Endothelial cell of umbilical vein (primary cell): ENCODE measurements at regions not wholly inside any gene's neighbourhood (a gene's known extent, or its start where the extent isn't known, plus 50 kb on each side); places are given as distances from the start of the nearest gene placed in this dataset.

ENCODE experiments used
- BruUV-seq: library from RNA; stranded (reverse); fragments of 400-500 nt; replicated peaks from 2 replicates; lab custom pipeline; 2021; lab: Mats Ljungman, UMichigan
- CTCF ChIA-PET: fragments of 300-600, 350-600 bp; sonication (Branson Sonifier 250); formaldehyde crosslinking; loops from one replicate; lab custom pipeline; 2021; ENCODE audit warnings: antibody characterized with exemption, inconsistent platforms; lab: Charles Lee
- POLR2A ChIA-PET: fragments of 300-600, 350-600 bp; sonication (Branson Sonifier 250); formaldehyde crosslinking; loops from one replicate; lab custom pipeline; 2021; ENCODE audit warnings: antibody characterized with exemption, inconsistent platforms; lab: Charles Lee
- DNase-seq: peaks from one replicate; pipeline ENCODE4 v3.0.0-alpha.2; 2011; ENCODE audit warnings: low read depth, low spot score
- FAIRE-seq: peaks from 2 replicates; lab custom pipeline; 2011; peaks lifted over from hg19 to GRCh38; lab: Jason Lieb, UNC
- H2AFZ ChIP-seq: 2 replicates; pipeline ENCODE4 v1.6.0; 2012; ENCODE audit warnings: low read depth, low read length, control low read depth, inconsistent platforms
- H3K27ac ChIP-seq: 2 replicates; pipeline ENCODE4 v1.5.1; 2011; ENCODE audit warnings: low read depth, mild to moderate bottlenecking, control low read depth, low read length, moderate library complexity; ENCODE audit not compliant: insufficient read depth
- H3K27me3 ChIP-seq, 2 experiments: 2 replicates each; pipeline versions ENCODE4 v1.6.0 to v1.6.1; 2011; ENCODE audit warnings: low read length in 2 of 2, mixed read lengths in 1 of 2; ENCODE audit not compliant: control insufficient read depth in 2 of 2, insufficient read depth in 2 of 2
- H3K36me3 ChIP-seq, 2 experiments: 2 replicates in 1 of 2; 3 replicates in 1 of 2; pipeline ENCODE4 v1.5.1; 2011; ENCODE audit warnings: low read length in 2 of 2, mild to moderate bottlenecking in 1 of 2, moderate library complexity in 1 of 2; ENCODE audit not compliant: control insufficient read depth in 2 of 2, insufficient read depth in 2 of 2; ENCODE audit errors: extremely low read depth in 1 of 2
- H3K4me1 ChIP-seq: 3 replicates; pipeline ENCODE4 v1.5.1; 2011; ENCODE audit warnings: mild to moderate bottlenecking, low read length; ENCODE audit not compliant: control insufficient read depth, insufficient read depth; ENCODE audit errors: extremely low read depth
- H3K4me2 ChIP-seq: 2 replicates; pipeline ENCODE4 v1.6.1; 2011; ENCODE audit warnings: low read length, control low read depth, mixed read lengths; ENCODE audit not compliant: insufficient read depth
- H3K4me3 ChIP-seq, 3 experiments: fragments of 200-600 bp in 1 of 3; sonication (generic), shearing (Covaris generic) in 1 of 3; replicated peaks in 1 of 3; 2 replicates each; pipeline ENCODE4 v1.5.1; 2011 to 2016; ENCODE audit warnings: control low read depth in 3 of 3, low read length in 3 of 3, mild to moderate bottlenecking in 2 of 3, inconsistent platforms in 1 of 3, low read depth in 1 of 3, moderate library complexity in 1 of 3; ENCODE audit not compliant: insufficient read depth in 1 of 3
- H3K79me2 ChIP-seq: 2 replicates; pipeline ENCODE4 v1.6.0; 2012; ENCODE audit warnings: low read length, inconsistent platforms; ENCODE audit not compliant: control insufficient read depth, insufficient read depth
- H3K9ac ChIP-seq: replicated peaks from 2 replicates; pipeline ENCODE3; 2011; ENCODE audit warnings: low read length, control low read depth; ENCODE audit not compliant: insufficient read depth; ENCODE audit errors: extremely low read depth
- H3K9me1 ChIP-seq: replicated peaks from 3 replicates; pipeline ENCODE4 v1.6.0; 2011; ENCODE audit warnings: mild to moderate bottlenecking, low read length; ENCODE audit not compliant: control insufficient read depth, insufficient read depth; ENCODE audit errors: extremely low read depth
- H3K9me3 ChIP-seq: replicated peaks from 2 replicates; pipeline ENCODE4 v1.5.1; 2012; ENCODE audit warnings: low read length, inconsistent platforms; ENCODE audit not compliant: control insufficient read depth, insufficient read depth
- H4K20me1 ChIP-seq: replicated peaks from 2 replicates; pipeline ENCODE3; 2011; ENCODE audit warnings: mild to moderate bottlenecking, low read length; ENCODE audit not compliant: control insufficient read depth, insufficient read depth; ENCODE audit errors: extremely low read depth
- EZH2 ChIP-seq: IDR thresholded peaks from 2 replicates; pipeline ENCODE4 v1.6.1; 2012; ENCODE audit warnings: borderline replicate concordance, low read depth, mild to moderate bottlenecking, moderate library complexity, low read length, inconsistent platforms; ENCODE audit not compliant: severe bottlenecking
- FOS ChIP-seq: IDR thresholded peaks from 2 replicates; pipeline ENCODE4 v1.6.1; 2011; ENCODE audit warnings: mild to moderate bottlenecking, low read length, moderate library complexity, borderline replicate concordance; ENCODE audit not compliant: insufficient read depth
- GATA2 ChIP-seq: IDR thresholded peaks from 2 replicates; pipeline ENCODE4 v1.7.0; 2011; ENCODE audit warnings: low read depth, mild to moderate bottlenecking, moderate library complexity, mixed read lengths, low read length; ENCODE audit not compliant: insufficient read length, insufficient read depth
- JUN ChIP-seq: IDR thresholded peaks from 2 replicates; pipeline ENCODE4 v1.6.1; 2011; ENCODE audit warnings: borderline replicate concordance, low read depth; ENCODE audit not compliant: insufficient read length, insufficient read depth
- MYC ChIP-seq: IDR thresholded peaks from one replicate; pipeline ENCODE4 v1.6.1; 2011; ENCODE audit warnings: mild to moderate bottlenecking, low read depth, low read length
- POLR2A ChIP-seq: IDR thresholded peaks from 2 replicates; pipeline ENCODE4 v1.6.1; 2012; ENCODE audit warnings: low read depth, mild to moderate bottlenecking, control low read depth, low read length
- POLR2AphosphoS5 ChIP-seq: IDR thresholded peaks from 2 replicates; pipeline ENCODE4 v1.6.1; 2012; ENCODE audit warnings: low read depth, mild to moderate bottlenecking, control low read depth, low read length, moderate library complexity; ENCODE audit not compliant: insufficient read depth
- dilution Hi-C: fragments of 300-500 bp; cut with MboI; formaldehyde crosslinking; loops from one replicate; pipeline ENCODE4 v1.15.0; 2019; ENCODE audit warnings: low sequenced_read_pairs; ENCODE audit not compliant: extremely low pct_ligation_motif_present
- intact Hi-C: fragments of 100-400 bp; cut with micrococcal nuclease; formaldehyde crosslinking; loops from one replicate; pipeline ENCODE4 v1.10.0; 2022
- TF ChIP-seq, protein P1 (sequence below): IDR thresholded peaks from 2 replicates; pipeline ENCODE4 v1.6.1; 2011; ENCODE audit not compliant: insufficient read depth, insufficient read length
- TF ChIP-seq, protein P2 (sequence below), 2 donors: IDR thresholded peaks; 1 replicate in 1 of 2; 2 replicates in 1 of 2; pipeline ENCODE4 v1.5.1; 2011; ENCODE audit warnings: low read length in 2 of 2, mild to moderate bottlenecking in 2 of 2, moderate library complexity in 2 of 2, control low read depth in 1 of 2, inconsistent platforms in 1 of 2, low read depth in 1 of 2; ENCODE audit not compliant: insufficient read depth in 1 of 2; ENCODE audit errors: extremely low read depth in 1 of 2

DNA sequence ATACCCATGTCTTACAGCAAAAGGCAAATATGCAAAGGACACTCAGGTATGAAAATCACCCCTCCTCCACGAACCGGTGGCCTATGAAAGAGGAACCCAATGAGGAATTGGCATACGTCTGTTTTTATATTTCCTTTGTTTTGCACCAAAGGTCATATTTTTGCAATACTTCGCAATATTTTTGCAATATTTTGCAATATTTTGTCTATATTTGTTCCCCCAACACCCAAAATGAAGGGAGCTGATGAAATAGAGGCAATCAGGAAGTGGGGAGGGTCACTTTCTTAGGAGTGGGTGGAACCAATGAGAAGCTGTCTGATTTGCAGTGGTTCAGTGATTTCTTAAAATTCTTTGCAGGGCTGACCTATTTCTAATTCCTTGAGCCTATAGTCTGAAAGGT lies 296.8 kb upstream of the TSHZ2 start:
- Histone ChIP-seq H2AFZ (no peak overlapping the region), H3K4me2 (no peak overlapping the region), H4K20me1 (no peaks in the 10 kb centered on the region), H3K4me1 (no peaks in the 10 kb centered on the region), H3K9me3 (peaks cover 2% of the 10 kb centered on the region), H3K36me3 (no peaks in the 10 kb centered on the region), H3K4me3 (no peak overlapping the region), H3K9ac (no peak overlapping the region), H3K27ac (no peak overlapping the region), H3K27me3 (no peaks in the 10 kb centered on the region), H3K79me2 (no peaks in the 10 kb centered on the region), H3K9me1 (no peaks in the 10 kb centered on the region)
- intact Hi-C loops (no loop called here), dilution Hi-C loops (no loop called here)
- BruUV-seq = no TSS peak
- DNase-seq = no peak
- POLR2A ChIA-PET = no interaction called here
- CTCF ChIA-PET = no interaction called here
- no peak for TF ChIP-seq POLR2AphosphoS5
- TF ChIP-seq, protein P1, sequence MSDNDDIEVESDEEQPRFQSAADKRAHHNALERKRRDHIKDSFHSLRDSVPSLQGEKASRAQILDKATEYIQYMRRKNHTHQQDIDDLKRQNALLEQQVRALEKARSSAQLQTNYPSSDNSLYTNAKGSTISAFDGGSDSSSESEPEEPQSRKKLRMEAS = no peak
- TF ChIP-seq POLR2A = no peak
- no peak for TF ChIP-seq JUN
- TF ChIP-seq FOS = no peak
- no peak for TF ChIP-seq GATA2
- TF ChIP-seq EZH2 = no peak
- no peak for TF ChIP-seq MYC
- FAIRE-seq = no peak

DNA sequence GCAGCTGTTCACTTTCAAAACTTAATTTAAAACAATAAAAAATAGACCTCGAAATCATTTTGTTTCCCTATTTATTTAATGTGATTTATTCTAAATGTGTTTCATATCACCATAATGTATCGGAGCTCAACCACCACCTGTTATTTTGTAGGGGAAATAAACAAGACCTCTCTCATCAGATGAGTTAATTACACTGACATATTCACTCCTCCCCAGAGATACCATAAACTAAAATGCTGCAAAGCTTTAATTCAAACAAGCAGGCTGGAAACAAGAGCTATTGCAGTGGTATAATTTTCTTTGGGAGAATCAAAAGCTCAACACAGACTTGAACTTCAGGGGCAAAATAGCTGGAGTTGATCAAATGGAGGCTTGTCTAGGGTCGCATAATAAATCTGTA lies 303.5 kb upstream of the TSHZ2 start:
- intact Hi-C loops = no loop called here
- Histone ChIP-seq H2AFZ (no peak overlapping the region), H3K9me1 (no peaks in the 10 kb centered on the region), H3K9me3 (peaks cover 2% of the 10 kb centered on the region), H3K9ac (no peak overlapping the region), H3K27ac (no peak overlapping the region), H3K4me2 (no peak overlapping the region), H4K20me1 (no peaks in the 10 kb centered on the region), H3K79me2 (no peaks in the 10 kb centered on the region), H3K36me3 (no peaks in the 10 kb centered on the region), H3K4me3 (no peak overlapping the region), H3K27me3 (no peaks in the 10 kb centered on the region), H3K4me1 (no peaks in the 10 kb centered on the region)
- ChIA-PET POLR2A (no interaction called here), CTCF (no interaction called here)
- no peak for FAIRE-seq
- no peak for DNase-seq
- no TSS peak for BruUV-seq
- dilution Hi-C loops = no loop called here
- TF ChIP-seq EZH2 = no peak
- TF ChIP-seq GATA2 = no peak
- TF ChIP-seq MYC = no peak
- no peak for TF ChIP-seq JUN
- no peak for TF ChIP-seq POLR2AphosphoS5
- no peak for TF ChIP-seq FOS
- TF ChIP-seq, protein P1 = no peak
- TF ChIP-seq POLR2A = no peak
- TF ChIP-seq, protein P2, sequence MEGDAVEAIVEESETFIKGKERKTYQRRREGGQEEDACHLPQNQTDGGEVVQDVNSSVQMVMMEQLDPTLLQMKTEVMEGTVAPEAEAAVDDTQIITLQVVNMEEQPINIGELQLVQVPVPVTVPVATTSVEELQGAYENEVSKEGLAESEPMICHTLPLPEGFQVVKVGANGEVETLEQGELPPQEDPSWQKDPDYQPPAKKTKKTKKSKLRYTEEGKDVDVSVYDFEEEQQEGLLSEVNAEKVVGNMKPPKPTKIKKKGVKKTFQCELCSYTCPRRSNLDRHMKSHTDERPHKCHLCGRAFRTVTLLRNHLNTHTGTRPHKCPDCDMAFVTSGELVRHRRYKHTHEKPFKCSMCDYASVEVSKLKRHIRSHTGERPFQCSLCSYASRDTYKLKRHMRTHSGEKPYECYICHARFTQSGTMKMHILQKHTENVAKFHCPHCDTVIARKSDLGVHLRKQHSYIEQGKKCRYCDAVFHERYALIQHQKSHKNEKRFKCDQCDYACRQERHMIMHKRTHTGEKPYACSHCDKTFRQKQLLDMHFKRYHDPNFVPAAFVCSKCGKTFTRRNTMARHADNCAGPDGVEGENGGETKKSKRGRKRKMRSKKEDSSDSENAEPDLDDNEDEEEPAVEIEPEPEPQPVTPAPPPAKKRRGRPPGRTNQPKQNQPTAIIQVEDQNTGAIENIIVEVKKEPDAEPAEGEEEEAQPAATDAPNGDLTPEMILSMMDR (IDR thresholded peaks at IDR 0.05; ENCODE audit: extremely low read depth in 1 of 2, insufficient read depth in 1 of 2, low read depth in 1 of 2, low read length in 2 of 2) = no peak
